CD14-positive monocyte (primary cell): ENCODE measurements at regions not wholly inside any gene's neighbourhood (a gene's known extent, or its start where the extent isn't known, plus 50 kb on each side); places are given as distances from the start of the nearest gene placed in this dataset.

ENCODE experiments used
- DNase-seq, 3 donors: peaks; one replicate each; pipeline ENCODE4 v3.0.0-alpha.2; 2011 to 2022
- H2AFZ ChIP-seq: 2 replicates; pipeline ENCODE4 v1.6.0; 2012; ENCODE audit warnings: mild to moderate bottlenecking, low read depth, low read length, inconsistent platforms; ENCODE audit not compliant: insufficient read depth, poor library complexity, severe bottlenecking
- H3K27ac ChIP-seq, 2 donors: 1 replicate in 1 of 2; 2 replicates in 1 of 2; pipeline ENCODE4 v1.5.1; 2012 to 2013; ENCODE audit warnings: low read length in 2 of 2, control low read depth in 1 of 2, inconsistent platforms in 1 of 2, low read depth in 1 of 2, mild to moderate bottlenecking in 1 of 2
- H3K27me3 ChIP-seq, 2 donors: one replicate each; pipeline versions ENCODE4 v1.6.0 to v1.6.1; 2011 to 2013; ENCODE audit warnings: low read length in 2 of 2; ENCODE audit not compliant: control insufficient read depth in 2 of 2, insufficient read depth in 2 of 2
- H3K36me3 ChIP-seq, 2 donors: replicated peaks in 1 of 2; 1 replicate in 1 of 2; 2 replicates in 1 of 2; pipeline versions ENCODE4 v1.5.1 to v1.6.1; 2012 to 2013; ENCODE audit warnings: low read length in 2 of 2, control low read depth in 1 of 2, inconsistent platforms in 1 of 2, mild to moderate bottlenecking in 1 of 2; ENCODE audit not compliant: insufficient read depth in 2 of 2, control insufficient read depth in 1 of 2
- H3K4me1 ChIP-seq, 2 donors: 1 replicate in 1 of 2; 2 replicates in 1 of 2; pipeline versions ENCODE4 v1.5.1 to v1.6.1; 2012 to 2013; ENCODE audit warnings: low read length in 2 of 2, control low read depth in 1 of 2, inconsistent platforms in 1 of 2, mild to moderate bottlenecking in 1 of 2, moderate library complexity in 1 of 2; ENCODE audit not compliant: insufficient read depth in 2 of 2, control insufficient read depth in 1 of 2
- H3K4me2 ChIP-seq: replicated peaks from 2 replicates; pipeline ENCODE3; 2012; ENCODE audit warnings: low read length, moderate library complexity, mild to moderate bottlenecking; ENCODE audit not compliant: poor library complexity, severe bottlenecking; ENCODE audit errors: extremely low read depth
- H3K4me3 ChIP-seq, 3 experiments: fragments of 200-600 bp in 1 of 3; sonication (generic) in 1 of 3; replicated peaks in 1 of 3; 1 replicate in 2 of 3; 2 replicates in 1 of 3; pipeline ENCODE4 v1.5.1; 2011 to 2013; ENCODE audit warnings: low read length in 3 of 3, mild to moderate bottlenecking in 3 of 3, control low read depth in 2 of 3, low read depth in 2 of 3, inconsistent platforms in 1 of 3, moderate library complexity in 1 of 3
- H3K79me2 ChIP-seq: 2 replicates; pipeline ENCODE4 v1.6.0; 2012; ENCODE audit warnings: mild to moderate bottlenecking, control low read depth, inconsistent platforms, low read length, moderate library complexity; ENCODE audit not compliant: insufficient read depth
- H3K9ac ChIP-seq: 2 replicates; pipeline ENCODE4 v1.6.0; 2017; ENCODE audit warnings: low read length, mild to moderate bottlenecking; ENCODE audit not compliant: insufficient read depth, poor library complexity, severe bottlenecking
- H3K9me3 ChIP-seq, 2 donors: replicated peaks in 1 of 2; 1 replicate in 1 of 2; 2 replicates in 1 of 2; pipeline versions ENCODE4 v1.5.1 to v1.6.1; 2012 to 2013; ENCODE audit warnings: low read length in 2 of 2, control low read depth in 1 of 2; ENCODE audit not compliant: control insufficient read depth in 1 of 2, insufficient read depth in 1 of 2
- H4K20me1 ChIP-seq: 2 replicates; pipeline ENCODE4 v1.6.0; 2012; ENCODE audit warnings: mild to moderate bottlenecking, low read length, control low read depth, moderate library complexity; ENCODE audit not compliant: insufficient read depth
- H3K27ac Mint-ChIP-seq, 7 donors: one replicate each; pipeline ENCODE4 v1.8.0; 2020; ENCODE audit warnings: mild to moderate bottlenecking in 7 of 7, mixed read lengths in 7 of 7, moderate library complexity in 6 of 7, inconsistent platforms in 2 of 7
- H3K27me3 Mint-ChIP-seq, 3 donors: one replicate each; pipeline ENCODE4 v1.8.0; 2021 to 2022; ENCODE audit warnings: low read depth in 3 of 3, mild to moderate bottlenecking in 3 of 3, mixed read lengths in 3 of 3, moderate library complexity in 3 of 3, inconsistent platforms in 1 of 3
- H3K36me3 Mint-ChIP-seq, 2 donors: one replicate each; pipeline ENCODE4 v1.8.0; 2020; ENCODE audit warnings: mixed read lengths in 2 of 2, inconsistent platforms in 1 of 2, mild to moderate bottlenecking in 1 of 2
- H3K4me1 Mint-ChIP-seq: one replicate; pipeline ENCODE4 v1.8.0; 2020; ENCODE audit warnings: mild to moderate bottlenecking, mixed read lengths
- H3K4me3 Mint-ChIP-seq, 2 donors: one replicate each; pipeline ENCODE4 v1.8.0; 2020; ENCODE audit warnings: mild to moderate bottlenecking in 2 of 2, mixed read lengths in 2 of 2, moderate library complexity in 1 of 2
- H3K9me3 Mint-ChIP-seq, 7 donors: one replicate each; pipeline ENCODE4 v1.8.0; 2020 to 2022; ENCODE audit warnings: mixed read lengths in 7 of 7, mild to moderate bottlenecking in 6 of 7, moderate library complexity in 6 of 7, inconsistent platforms in 2 of 7
- CTCF ChIP-seq: fragments of 200-600 bp; IDR thresholded peaks from one replicate; pipeline ENCODE4 v1.8.0; 2022; ENCODE audit warnings: antibody characterized with exemption, mild to moderate bottlenecking
- WGBS: methylation state at CpG from one replicate; pipeline ENCODE4 v1.1.5; 2013; ENCODE audit warnings: missing lambda C conversion rate; ENCODE audit not compliant: insufficient coverage; 5-methylcytosine and 5-hydroxymethylcytosine counted together
- intact Hi-C, 2 donors: fragments of 100-400 bp; cut with micrococcal nuclease; formaldehyde crosslinking; loops; one replicate each; pipeline versions ENCODE4 v1.15.0 to v1.15.1; 2023

DNA sequence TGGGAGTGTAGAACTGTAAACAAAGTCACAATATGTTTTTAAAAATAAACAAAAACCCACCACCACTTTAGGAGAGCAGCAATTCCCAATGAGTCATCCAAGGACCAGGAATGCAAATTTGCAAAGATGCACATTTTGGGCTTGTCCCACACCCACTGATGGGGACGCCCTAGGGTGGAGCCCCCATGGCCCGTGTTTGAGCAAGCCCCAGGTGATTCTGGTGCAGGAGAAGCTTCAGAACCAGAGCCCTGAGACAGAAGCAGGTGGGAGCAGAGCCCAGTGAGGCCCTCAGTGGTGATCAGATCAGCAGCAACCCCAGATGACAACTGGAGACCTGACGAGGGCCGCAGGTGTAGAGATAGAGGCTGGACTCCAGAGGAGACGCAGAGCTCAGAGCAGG lies 55.1 kb upstream of the PFKP start:
- Mint-ChIP-seq H3K27ac (no peak overlapping the region), H3K36me3 (no peaks in the 10 kb centered on the region), H3K27me3 (peaks cover 10 to 21% (median 13%) of the 10 kb centered on the region in 3 donors), H3K4me1 (peaks cover 2% of the 10 kb centered on the region), H3K9me3 (peaks cover 0 to 3% (median 0%) of the 10 kb centered on the region in 7 donors), H3K4me3 (no peak overlapping the region)
- Histone ChIP-seq H4K20me1 (no peaks in the 10 kb centered on the region), H3K27ac (no peak overlapping the region), H3K36me3 (no peaks in the 10 kb centered on the region), H3K4me1 (no peaks in the 10 kb centered on the region), H3K4me3 (no peak overlapping the region), H3K4me2 (no peak overlapping the region), H3K79me2 (no peaks in the 10 kb centered on the region), H3K9ac (no peak overlapping the region), H2AFZ (no peak overlapping the region), H3K9me3 (peaks cover 0 to 3% of the 10 kb centered on the region in 2 donors), H3K27me3 (peaks cover 0 to 6% of the 10 kb centered on the region in 2 donors)
- 93% methylated on average over 3 of the region's 5 CpGs for WGBS
- no peak for TF ChIP-seq CTCF
- intact Hi-C loops = no loop called here
- DNase-seq = no peak

GRCh38 chr10:3010816-3011460 lies 56.4 kb upstream of the PFKP start:
- H3K4me3 Mint-ChIP-seq = no peak overlapping the region
- H3K9ac ChIP-seq = no peak overlapping the region
- H4K20me1 ChIP-seq = no peaks in the 10 kb centered on the region
- no peak for TF ChIP-seq CTCF
- peaks cover 0 to 3% (median 0%) of the 10 kb centered on the region in 7 donors for H3K9me3 Mint-ChIP-seq
- H2AFZ ChIP-seq = no peak overlapping the region
- no peak overlapping the region for H3K4me3 ChIP-seq
- no peak overlapping the region for H3K27ac Mint-ChIP-seq
- intact Hi-C loops = no loop called here
- peaks cover 12 to 24% (median 17%) of the 10 kb centered on the region in 3 donors for H3K27me3 Mint-ChIP-seq
- no peaks in the 10 kb centered on the region for H3K4me1 ChIP-seq
- peaks cover 0 to 6% of the 10 kb centered on the region in 2 donors for H3K27me3 ChIP-seq
- no peaks in the 10 kb centered on the region for H3K36me3 ChIP-seq
- no peak overlapping the region for H3K4me2 ChIP-seq
- H3K4me1 Mint-ChIP-seq = peaks cover 2% of the 10 kb centered on the region
- H3K27ac ChIP-seq = no peak overlapping the region
- WGBS = 79% methylated on average over 9 of the region's 10 CpGs
- no peaks in the 10 kb centered on the region for H3K36me3 Mint-ChIP-seq
- no peaks in the 10 kb centered on the region for H3K79me2 ChIP-seq
- H3K9me3 ChIP-seq = peaks cover 0 to 3% of the 10 kb centered on the region in 2 donors
- no peak for DNase-seq
